Lower leg skin (tissue), 4 donors: ENCODE measurements at regions not wholly inside any gene's neighbourhood (a gene's known extent, or its start where the extent isn't known, plus 50 kb on each side); places are given as distances from the start of the nearest gene placed in this dataset.

ENCODE experiments used
- DNase-seq, 2 donors: peaks; one replicate each; pipeline ENCODE4 v3.0.0-alpha.2; 2019; ENCODE audit warnings: low spot score in 2 of 2
- H3K4me3 ChIP-seq: fragments of 200-600 bp; sonication (generic); 2 replicates; pipeline ENCODE4 v1.5.1; 2017; ENCODE audit warnings: mild to moderate bottlenecking, low read depth; ENCODE audit not compliant: poor library complexity, severe bottlenecking
- POLR2A ChIP-seq, 2 donors: fragments of 450-650 bp; IDR thresholded peaks; one replicate each; pipeline ENCODE4 v1.6.1; 2016 to 2017; ENCODE audit warnings: antibody characterized with exemption in 2 of 2, mild to moderate bottlenecking in 1 of 2, moderate library complexity in 1 of 2
- WGBS, 2 donors: methylation state at CpG; one replicate each; pipeline ENCODE4 v1.1.5; 2018; 5-methylcytosine and 5-hydroxymethylcytosine counted together
- intact Hi-C: fragments of 100-400 bp; cut with DNase I; formaldehyde crosslinking; loops from one replicate; pipeline ENCODE4 v1.15.0; 2023; ENCODE audit warnings: low total_unique reads
- TF ChIP-seq, protein P1 (sequence below), 3 donors: fragments of 450-650 bp; IDR thresholded peaks; one replicate each; pipeline ENCODE4 v1.5.1; 2016; ENCODE audit warnings: antibody characterized with exemption in 3 of 3, mild to moderate bottlenecking in 3 of 3, moderate library complexity in 2 of 3

DNA sequence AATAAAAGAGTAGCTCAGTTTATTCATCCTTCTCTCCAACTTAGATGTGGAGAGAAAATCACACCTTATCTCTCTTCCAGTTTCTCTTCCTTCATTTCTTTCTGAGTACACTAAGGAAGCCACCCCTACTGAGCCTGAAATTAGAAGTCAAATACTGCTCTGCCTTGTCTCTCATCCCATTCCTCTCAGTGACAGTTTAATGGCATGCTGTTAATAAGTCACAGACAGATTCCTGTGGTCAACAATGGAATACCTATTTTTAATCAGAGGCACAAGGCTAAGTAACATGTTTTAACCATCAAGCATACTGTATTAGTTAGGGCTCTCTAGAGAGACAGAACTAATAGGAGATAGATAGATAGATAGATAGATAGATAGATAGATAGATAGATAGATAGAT is 253.2 kb downstream of the HTR7 start:
- no peak for DNase-seq
- no peak overlapping the region for H3K4me3 ChIP-seq
- TF ChIP-seq POLR2A (IDR thresholded peaks at IDR 0.05): no peak
- TF ChIP-seq, protein P1, sequence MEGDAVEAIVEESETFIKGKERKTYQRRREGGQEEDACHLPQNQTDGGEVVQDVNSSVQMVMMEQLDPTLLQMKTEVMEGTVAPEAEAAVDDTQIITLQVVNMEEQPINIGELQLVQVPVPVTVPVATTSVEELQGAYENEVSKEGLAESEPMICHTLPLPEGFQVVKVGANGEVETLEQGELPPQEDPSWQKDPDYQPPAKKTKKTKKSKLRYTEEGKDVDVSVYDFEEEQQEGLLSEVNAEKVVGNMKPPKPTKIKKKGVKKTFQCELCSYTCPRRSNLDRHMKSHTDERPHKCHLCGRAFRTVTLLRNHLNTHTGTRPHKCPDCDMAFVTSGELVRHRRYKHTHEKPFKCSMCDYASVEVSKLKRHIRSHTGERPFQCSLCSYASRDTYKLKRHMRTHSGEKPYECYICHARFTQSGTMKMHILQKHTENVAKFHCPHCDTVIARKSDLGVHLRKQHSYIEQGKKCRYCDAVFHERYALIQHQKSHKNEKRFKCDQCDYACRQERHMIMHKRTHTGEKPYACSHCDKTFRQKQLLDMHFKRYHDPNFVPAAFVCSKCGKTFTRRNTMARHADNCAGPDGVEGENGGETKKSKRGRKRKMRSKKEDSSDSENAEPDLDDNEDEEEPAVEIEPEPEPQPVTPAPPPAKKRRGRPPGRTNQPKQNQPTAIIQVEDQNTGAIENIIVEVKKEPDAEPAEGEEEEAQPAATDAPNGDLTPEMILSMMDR (IDR thresholded peaks at IDR 0.05): no peak
- intact Hi-C loops: no loop called here

DNA sequence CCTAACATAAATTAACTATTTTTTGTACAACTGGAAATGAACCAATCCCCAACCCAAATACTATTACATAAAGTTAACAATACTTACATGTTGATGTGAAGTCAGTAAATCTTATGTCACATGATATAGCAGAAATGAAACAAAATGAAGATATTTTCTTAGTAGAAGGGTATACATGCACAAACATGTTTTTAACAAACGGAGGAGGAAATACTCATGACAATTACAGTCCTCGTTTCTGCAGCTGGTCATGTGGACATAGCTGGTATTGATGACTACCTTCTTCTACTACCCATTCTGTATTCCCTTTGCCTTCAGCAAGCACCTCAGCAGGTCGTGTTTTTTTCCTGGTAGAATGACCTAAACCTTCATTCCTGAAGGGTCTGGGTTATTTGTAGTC is 252.3 kb downstream of the HTR7 start:
- no peak for TF ChIP-seq POLR2A (IDR thresholded peaks at IDR 0.05)
- TF ChIP-seq, protein P1 (IDR thresholded peaks at IDR 0.05): no peak
- DNase-seq: no peak
- WGBS, 2 donors: 42% methylated on average over 3 of the region's 3 CpGs
- H3K4me3 ChIP-seq: no peak overlapping the region
- intact Hi-C loops: no loop called here

DNA sequence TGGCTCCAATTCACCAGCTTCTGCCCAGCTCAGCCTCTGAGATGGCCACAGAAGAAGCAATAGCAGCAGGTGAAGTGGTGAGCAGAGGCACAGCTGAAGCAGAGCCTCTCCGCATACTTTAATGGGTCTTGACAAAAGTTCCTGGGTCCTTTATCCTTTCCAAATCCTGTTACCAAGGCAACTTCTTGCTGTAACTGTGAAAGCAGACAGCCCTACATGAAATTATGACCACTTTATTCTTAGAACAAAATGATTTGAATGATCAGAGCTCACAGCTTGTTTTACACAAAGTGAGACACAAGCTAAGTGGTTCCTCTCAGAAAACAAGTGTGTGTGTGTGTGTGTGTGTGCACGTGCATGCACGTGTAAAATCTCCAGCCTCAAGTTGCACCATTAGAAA is 245.6 kb downstream of the HTR7 start:
- H3K4me3 ChIP-seq: no peak overlapping the region
- TF ChIP-seq, protein P1 (IDR thresholded peaks at IDR 0.05): no peak
- no peak for TF ChIP-seq POLR2A (IDR thresholded peaks at IDR 0.05)
- 68% methylated on average over 3 of the region's 3 CpGs for WGBS, 2 donors
- DNase-seq: no peak
- intact Hi-C loops: no loop called here

DNA sequence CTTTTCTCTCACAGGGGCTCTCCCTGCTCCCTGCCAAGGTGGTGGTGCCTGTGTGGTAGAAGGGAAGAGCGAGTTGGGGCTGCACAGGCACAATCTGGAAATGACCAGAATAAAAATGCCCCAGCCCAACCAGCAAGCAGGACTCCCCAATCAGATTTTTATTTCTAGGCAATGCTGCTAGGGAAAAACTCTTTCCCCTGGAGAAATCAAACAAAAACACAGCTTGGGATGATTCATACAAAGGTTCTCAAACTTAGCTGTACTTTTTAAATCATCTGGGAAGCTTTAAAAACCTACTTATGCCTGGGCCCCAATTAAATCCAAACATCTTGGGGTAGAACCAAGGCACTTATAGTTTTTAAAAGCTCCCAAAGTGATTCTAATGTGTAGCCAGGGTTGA is 243.2 kb downstream of the HTR7 start:
- no peak for DNase-seq
- 43 to 81% methylated on average over 1 of the region's 1 CpG for WGBS, 2 donors
- intact Hi-C loops: no loop called here
- H3K4me3 ChIP-seq: no peak overlapping the region
- TF ChIP-seq, protein P1 (IDR thresholded peaks at IDR 0.05): no peak
- no peak for TF ChIP-seq POLR2A (IDR thresholded peaks at IDR 0.05)

DNA sequence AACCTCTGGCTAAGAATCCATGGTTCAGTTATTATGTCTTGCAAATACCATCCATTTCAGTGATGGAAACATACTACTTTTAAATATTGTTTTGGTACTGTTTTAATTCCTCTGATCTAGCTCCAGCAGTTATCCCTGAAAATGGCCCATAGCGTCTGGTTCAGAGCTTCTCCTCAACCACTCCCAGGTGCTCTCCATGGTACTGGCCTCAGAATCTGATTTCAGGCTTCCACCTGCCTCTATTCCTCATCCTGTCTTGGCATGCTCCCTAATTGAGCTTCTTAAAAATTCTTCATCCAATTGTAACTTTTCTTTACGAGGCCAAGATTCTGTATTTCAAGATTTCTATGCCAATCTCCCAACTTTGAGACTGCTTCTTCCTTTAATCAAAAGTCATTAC is 236.3 kb downstream of the HTR7 start:
- no peak for DNase-seq
- intact Hi-C loops: no loop called here
- WGBS, 2 donors: 16 to 19% methylated on average over 2 of the region's 2 CpGs
- TF ChIP-seq, protein P1 (IDR thresholded peaks at IDR 0.05): no peak
- no peak for TF ChIP-seq POLR2A (IDR thresholded peaks at IDR 0.05)
- no peak overlapping the region for H3K4me3 ChIP-seq

DNA sequence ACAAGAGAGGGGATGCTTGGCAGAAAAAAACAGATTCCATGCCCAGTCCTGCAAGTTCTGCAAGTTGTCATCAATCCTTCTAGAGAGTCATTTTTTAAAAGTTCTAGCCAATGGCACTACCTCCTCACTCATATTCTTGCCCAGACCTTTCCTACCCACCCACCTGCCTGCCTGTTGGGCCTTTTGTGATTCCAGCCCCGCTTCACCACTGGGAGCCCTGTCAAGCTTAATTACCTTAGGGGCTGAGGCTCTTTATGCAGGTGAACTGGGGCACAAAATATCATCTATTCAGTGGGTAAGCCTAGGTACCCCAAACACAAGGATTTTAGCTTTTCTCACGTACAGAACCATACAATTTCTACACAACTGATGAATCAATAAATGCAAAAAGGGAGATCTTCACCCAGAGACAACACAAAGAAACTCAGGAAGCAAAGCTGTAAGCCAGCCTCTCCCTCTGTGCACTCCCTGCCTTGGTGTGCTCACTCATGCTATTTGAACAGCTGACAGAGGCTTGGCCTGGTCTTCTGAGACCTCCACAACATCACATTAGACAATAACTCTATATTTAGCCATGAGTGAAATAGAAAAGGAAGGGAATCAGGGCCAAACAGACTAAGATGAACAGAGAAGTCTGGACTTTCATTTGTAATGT is 222.6 kb downstream of the HTR7 start:
- TF ChIP-seq, protein P1 (IDR thresholded peaks at IDR 0.05): no peak
- TF ChIP-seq POLR2A (IDR thresholded peaks at IDR 0.05): no peak
- intact Hi-C loops: no loop called here
- 44 to 58% methylated on average over 2 of the region's 2 CpGs for whole genome bisulfite sequencing, 2 donors
- DNase-seq: no peak
- H3K4me3 ChIP-seq: no peak overlapping the region
